NCI-H187 (cell line): ENCODE measurements at regions not wholly inside any gene's neighbourhood (a gene's known extent, or its start where the extent isn't known, plus 50 kb on each side); places are given as distances from the start of the nearest gene placed in this dataset.

Experiments used
- DNase-seq, 2 experiments: peaks; one replicate each; lab custom pipeline; 2025; lab: John Stamatoyannopoulos, UW

GRCh38 chr13:56198350-56198749, 942.4 kb upstream of the PRR20A start:
- DNase-seq: no peak

GRCh38 chr13:56201834-56202233, 938.9 kb upstream of the PRR20A start:
- DNase-seq: no peak

GRCh38 chr13:56216221-56216620, 924.5 kb upstream of the PRR20A start:
- no peak for DNase-seq

GRCh38 chr13:56247692-56248091, 893.0 kb upstream of the PRR20A start:
- no peak for DNase-seq

GRCh38 chr13:56271686-56272085, 869.0 kb upstream of the PRR20A start:
- no peak for DNase-seq

- DNase-seq: no peak
Observed at GRCh38 chr13:56283262-56283828, 857.4 kb upstream of the PRR20A start.

GRCh38 chr13:56299650-56300049, 841.1 kb upstream of the PRR20A start:
- no peak for DNase-seq

- no peak for DNase-seq
Observed at GRCh38 chr13:56314765-56315164, 826.0 kb upstream of the PRR20A start.

GRCh38 chr13:56317841-56318240, 822.9 kb upstream of the PRR20A start:
- no peak for DNase-seq

GRCh38 chr13:56332671-56333070, 808.0 kb upstream of the PRR20A start:
- DNase-seq: no peak

GRCh38 chr13:56335775-56336174, 804.9 kb upstream of the PRR20A start:
- DNase-seq: no peak

GRCh38 chr13:56338421-56338820, 802.3 kb upstream of the PRR20A start:
- no peak for DNase-seq

GRCh38 chr13:56347014-56347413, 793.7 kb upstream of the PRR20A start:
- no peak for DNase-seq

GRCh38 chr13:56349866-56350265, 790.9 kb upstream of the PRR20A start:
- no peak for DNase-seq

- DNase-seq: no peak
Observed at GRCh38 chr13:56351041-56351440, 789.7 kb upstream of the PRR20A start.

- DNase-seq: no peak
Observed at GRCh38 chr13:56352361-56352760, 788.4 kb upstream of the PRR20A start.

GRCh38 chr13:56352901-56353300, 787.8 kb upstream of the PRR20A start:
- DNase-seq: no peak

- no peak for DNase-seq
Observed at GRCh38 chr13:56356690-56357089, 784.0 kb upstream of the PRR20A start.

- no peak for DNase-seq
Observed at GRCh38 chr13:56378566-56378965, 762.2 kb upstream of the PRR20A start.

- no peak for DNase-seq
Observed at GRCh38 chr13:56393549-56393948, 747.2 kb upstream of the PRR20A start.

GRCh38 chr13:56396318-56396717, 744.4 kb upstream of the PRR20A start:
- no peak for DNase-seq

- no peak for DNase-seq
Observed at GRCh38 chr13:56400774-56401173, 739.9 kb upstream of the PRR20A start.

- DNase-seq: no peak
Observed at GRCh38 chr13:56412856-56413255, 727.9 kb upstream of the PRR20A start.

- DNase-seq: no peak
Observed at GRCh38 chr13:56424246-56424645, 716.5 kb upstream of the PRR20A start.
